Esophagus squamous epithelium (tissue), 4 donors: ENCODE measurements at regions not wholly inside any gene's neighbourhood (a gene's known extent, or its start where the extent isn't known, plus 50 kb on each side); places are given as distances from the start of the nearest gene placed in this dataset.

ENCODE experiments used
- POLR2A ChIP-seq, 4 donors: fragments of 450-650 bp; IDR thresholded peaks; one replicate each; pipeline ENCODE4 v1.6.1; 2017; ENCODE audit warnings: antibody characterized with exemption in 4 of 4, mild to moderate bottlenecking in 4 of 4, moderate library complexity in 3 of 4
- TF ChIP-seq, protein P1 (sequence below), 6 experiments: fragments of 450-650 bp in 4 of 6; fragments of 200-600 bp in 2 of 6; sonication (generic) in 2 of 6; IDR thresholded peaks; one replicate each; pipeline ENCODE4 v1.5.1; 2016 to 2019; ENCODE audit warnings: antibody characterized with exemption in 6 of 6, mild to moderate bottlenecking in 4 of 6, moderate library complexity in 4 of 6

DNA sequence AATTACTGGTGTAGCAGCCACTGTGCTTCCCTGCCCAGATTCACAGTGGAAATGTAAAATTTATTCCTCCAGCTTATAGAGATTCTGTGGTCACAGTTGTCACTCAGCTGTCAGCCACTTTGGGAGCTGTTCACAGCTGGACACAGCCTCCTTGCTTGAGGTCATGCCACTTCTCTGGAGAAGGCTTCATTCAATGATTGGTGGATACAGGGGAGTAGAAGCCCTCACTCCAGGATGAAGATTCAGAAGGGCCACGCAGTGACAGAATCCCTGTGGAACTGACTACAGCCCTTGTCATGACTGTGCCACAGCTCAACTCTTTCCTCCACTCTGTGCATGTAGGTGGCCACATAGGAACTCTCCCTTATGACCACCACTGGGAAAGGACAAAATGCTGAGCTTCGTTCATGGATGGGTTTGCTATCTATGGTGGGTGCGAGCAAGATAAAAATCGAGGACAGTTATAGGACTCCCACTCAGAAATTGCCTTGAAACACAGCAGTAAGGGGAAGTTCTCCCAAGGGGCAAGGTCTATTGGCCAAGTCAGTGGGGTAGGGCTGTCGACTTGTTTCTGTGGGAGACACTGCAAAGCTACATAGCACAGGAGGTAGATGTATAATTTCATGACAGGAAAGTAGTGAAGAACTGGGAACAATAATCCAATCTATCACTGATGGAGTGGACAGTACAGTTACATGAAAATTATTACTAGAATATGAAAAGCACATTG is 98.7 kb downstream of the CCNA1 start:
- TF ChIP-seq, protein P1, sequence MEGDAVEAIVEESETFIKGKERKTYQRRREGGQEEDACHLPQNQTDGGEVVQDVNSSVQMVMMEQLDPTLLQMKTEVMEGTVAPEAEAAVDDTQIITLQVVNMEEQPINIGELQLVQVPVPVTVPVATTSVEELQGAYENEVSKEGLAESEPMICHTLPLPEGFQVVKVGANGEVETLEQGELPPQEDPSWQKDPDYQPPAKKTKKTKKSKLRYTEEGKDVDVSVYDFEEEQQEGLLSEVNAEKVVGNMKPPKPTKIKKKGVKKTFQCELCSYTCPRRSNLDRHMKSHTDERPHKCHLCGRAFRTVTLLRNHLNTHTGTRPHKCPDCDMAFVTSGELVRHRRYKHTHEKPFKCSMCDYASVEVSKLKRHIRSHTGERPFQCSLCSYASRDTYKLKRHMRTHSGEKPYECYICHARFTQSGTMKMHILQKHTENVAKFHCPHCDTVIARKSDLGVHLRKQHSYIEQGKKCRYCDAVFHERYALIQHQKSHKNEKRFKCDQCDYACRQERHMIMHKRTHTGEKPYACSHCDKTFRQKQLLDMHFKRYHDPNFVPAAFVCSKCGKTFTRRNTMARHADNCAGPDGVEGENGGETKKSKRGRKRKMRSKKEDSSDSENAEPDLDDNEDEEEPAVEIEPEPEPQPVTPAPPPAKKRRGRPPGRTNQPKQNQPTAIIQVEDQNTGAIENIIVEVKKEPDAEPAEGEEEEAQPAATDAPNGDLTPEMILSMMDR (IDR thresholded peaks at IDR 0.05), result no peak
- no peak for TF ChIP-seq POLR2A (IDR thresholded peaks at IDR 0.05)
